ENCODE measurements at regions not wholly inside any gene's neighbourhood (a gene's known extent, or its start where the extent isn't known, plus 50 kb on each side); places are given as distances from the start of the nearest gene placed in this dataset.

- TF ChIP-seq NKRF (IDR thresholded peaks at IDR 0.05; ENCODE audit: borderline replicate concordance), result no peak
- TF ChIP-seq TOE1 (IDR thresholded peaks at IDR 0.05; ENCODE audit: borderline replicate concordance), result no peak
- TF ChIP-seq TOE1 (CRISPR knock-in tag; IDR thresholded peaks at IDR 0.05; ENCODE audit: borderline replicate concordance, low read depth), result no peak
- no peak for TF ChIP-seq FOXA3 (CRISPR knock-in tag; conservative IDR thresholded peaks at IDR 0.05 in 1 of 2, IDR thresholded peaks at IDR 0.05 in 1 of 2)
These were observed 948.8 kb downstream of the GRM8 start (continued) for GRCh38 chr7:126303926-126304325.

GRCh38 chr7:126302639-126303038 is 950.1 kb downstream of the GRM8 start:
- CTCF ChIA-PET (ENCODE audit: low intra/inter-chr PET ratio), result no interaction called here
- POLR2A ChIA-PET, result no interaction called here

More at GRCh38 chr7:126302639-126303038, 950.1 kb downstream of the GRM8 start:
- Histone ChIP-seq H3K27me3 (ENCODE audit: control insufficient read depth in 2 of 2, insufficient read depth in 2 of 2, low read length in 2 of 2) (no peaks in the 10 kb centered on the region), H4K20me1 (replicated peaks; ENCODE audit: control insufficient read depth, insufficient read depth, low read length) (no peaks in the 10 kb centered on the region), H3K4me2 (ENCODE audit: insufficient read depth, low read length) (no peak overlapping the region), H3K9me3 (replicated peaks; ENCODE audit: control insufficient read depth, insufficient read depth, low read depth, low read length) (no peaks in the 10 kb centered on the region; the same call in none of the 2 replicates), H3K9ac (ENCODE audit: insufficient read depth in 1 of 2, low read depth in 2 of 2, low read length in 2 of 2) (no peak overlapping the region), H3K9me1 (ENCODE audit: control insufficient read depth, insufficient read depth, low read length) (no peaks in the 10 kb centered on the region), H3K36me3 (ENCODE audit: control insufficient read depth, insufficient read depth, low read length) (no peaks in the 10 kb centered on the region), H3K4me3 (no peak overlapping the region), H3K4me1 (replicated peaks in 1 of 2; ENCODE audit: control insufficient read depth in 2 of 2, insufficient read depth in 2 of 2, low read length in 2 of 2) (no peaks in the 10 kb centered on the region), H3K27ac (ENCODE audit: extremely low read depth, low read depth, low read length) (no peak overlapping the region), H2AFZ (ENCODE audit: low read depth, low read length) (no peak overlapping the region), H3K79me2 (ENCODE audit: control insufficient read depth, insufficient read depth, low read length) (no peaks in the 10 kb centered on the region)
- in situ Hi-C loops (cut with MboI), result no loop called here
- no peak for ATAC-seq
- 0% methylated on average over 2 of the region's 2 CpGs for WGBS (ENCODE audit: insufficient coverage, low coverage, missing lambda C conversion rate)
- DNase-seq (ENCODE audit: extremely low read depth in 1 of 4, low spot score in 3 of 4), result peak in 2 of 4 experiments; percentile 22 to 24
- BruUV-seq (replicated peaks), result no TSS peak
- FAIRE-seq, result no peak
- TF ChIP-seq HOMEZ (CRISPR knock-in tag; IDR thresholded peaks at IDR 0.05) (no peak), HMG20A (CRISPR knock-in tag; conservative IDR thresholded peaks at IDR 0.05) (no peak), CC2D1A (IDR thresholded peaks at IDR 0.05) (no peak)
- intact Hi-C loops (cut with micrococcal nuclease), result no loop called here
